Neural cell (in vitro differentiated cells): ENCODE measurements at regions not wholly inside any gene's neighbourhood (a gene's known extent, or its start where the extent isn't known, plus 50 kb on each side); places are given as distances from the start of the nearest gene placed in this dataset.

ENCODE experiments used
- H2AFZ ChIP-seq: fragments of 200-600, 300-800 bp; sonication (generic), shearing (Covaris generic); 2 replicates; pipeline ENCODE4 v1.6.0; 2014; ENCODE audit warnings: low read depth, mild to moderate bottlenecking, antibody characterized with exemption, low read length, moderate library complexity
- H3F3A ChIP-seq: fragments of 200-600 bp; shearing (Covaris generic); 2 replicates; pipeline ENCODE4 v1.6.1; 2016; ENCODE audit warnings: mild to moderate bottlenecking, moderate library complexity, mixed read lengths, antibody characterized with exemption, low read length; ENCODE audit not compliant: insufficient read depth, poor library complexity, severe bottlenecking
- H3K27ac ChIP-seq: fragments of 200-600, 300-800 bp; sonication (generic), shearing (Covaris generic); 2 replicates; pipeline ENCODE4 v1.5.1; 2014; ENCODE audit warnings: mild to moderate bottlenecking, low read length, moderate library complexity
- H3K27me3 ChIP-seq: fragments of 300-800, 200-600 bp; sonication (generic), shearing (Covaris generic); 2 replicates; pipeline ENCODE4 v1.6.0; 2014; ENCODE audit warnings: mild to moderate bottlenecking, low read depth, low read length, moderate library complexity; ENCODE audit not compliant: insufficient read depth
- H3K36me3 ChIP-seq: fragments of 300-800, 200-600 bp; sonication (generic), shearing (Covaris generic); 2 replicates; pipeline ENCODE4 v1.5.1; 2014; ENCODE audit warnings: mild to moderate bottlenecking, antibody characterized with exemption, low read length, moderate library complexity; ENCODE audit not compliant: insufficient read depth
- H3K4me2 ChIP-seq: fragments of 300-800, 200-600 bp; sonication (generic), shearing (Covaris generic); 2 replicates; pipeline ENCODE4 v1.6.0; 2014; ENCODE audit warnings: mild to moderate bottlenecking, low read length
- H3K4me3 ChIP-seq: fragments of 300-800, 200-600 bp; sonication (generic), shearing (Covaris generic); 2 replicates; pipeline ENCODE4 v1.5.1; 2014; ENCODE audit warnings: mild to moderate bottlenecking, low read length, moderate library complexity
- H3K79me2 ChIP-seq: fragments of 200-600 bp; shearing (Covaris generic); replicated peaks from 2 replicates; pipeline ENCODE4 v1.6.0; 2014; ENCODE audit warnings: mild to moderate bottlenecking, low read length, moderate library complexity; ENCODE audit not compliant: insufficient read depth
- H3K9ac ChIP-seq: fragments of 300-800, 200-600 bp; sonication (generic), shearing (Covaris generic); 2 replicates; pipeline ENCODE4 v1.6.1; 2016; ENCODE audit warnings: mild to moderate bottlenecking, low read length, mixed read lengths
- H3K9me2 ChIP-seq: fragments of 200-600 bp; shearing (Covaris generic); 2 replicates; pipeline ENCODE4 v1.6.1; 2016; ENCODE audit warnings: mild to moderate bottlenecking, low read length, mixed read lengths; ENCODE audit not compliant: insufficient read depth
- H3K9me3 ChIP-seq: fragments of 200-600, 300-800 bp; sonication (generic), shearing (Covaris generic); 2 replicates; pipeline ENCODE4 v1.6.1; 2016; ENCODE audit warnings: mild to moderate bottlenecking, mixed run types, low read length, moderate library complexity, mixed read lengths
- H4K20me1 ChIP-seq: fragments of 200-600 bp; shearing (Covaris generic); 2 replicates; pipeline ENCODE4 v1.6.1; 2016; ENCODE audit warnings: mild to moderate bottlenecking, mixed run types; ENCODE audit not compliant: insufficient read depth
- EP300 ChIP-seq: fragments of 450-650 bp; conservative IDR thresholded peaks from 2 replicates; pipeline ENCODE4 v1.6.1; 2014; ENCODE audit warnings: antibody characterized with exemption, mild to moderate bottlenecking, moderate library complexity; ENCODE audit not compliant: poor library complexity, severe bottlenecking
- EZH2 ChIP-seq: fragments of 200-600, 300-800 bp; shearing (Covaris generic), sonication (generic); IDR thresholded peaks from 2 replicates; pipeline ENCODE4 v1.6.1; 2014; ENCODE audit warnings: antibody characterized with exemption, low read length, borderline replicate concordance, mild to moderate bottlenecking; ENCODE audit not compliant: insufficient read depth, poor library complexity, severe bottlenecking
- MXI1 ChIP-seq: fragments of 450-650 bp; conservative IDR thresholded peaks from 2 replicates; pipeline ENCODE4 v1.6.1; 2014; ENCODE audit warnings: antibody characterized with exemption, mild to moderate bottlenecking; ENCODE audit not compliant: poor library complexity, severe bottlenecking
- POLR2AphosphoS5 ChIP-seq: IDR thresholded peaks from 2 replicates; pipeline ENCODE4 v1.6.1; 2012
- RAD21 ChIP-seq: fragments of 450-650 bp; conservative IDR thresholded peaks from 2 replicates; pipeline ENCODE4 v1.6.1; 2014; ENCODE audit warnings: antibody characterized with exemption, mild to moderate bottlenecking, moderate library complexity
- REST ChIP-seq: IDR thresholded peaks from 2 replicates; pipeline ENCODE4 v1.6.1; 2012; ENCODE audit warnings: borderline replicate concordance
- SMC3 ChIP-seq: fragments of 450-650 bp; conservative IDR thresholded peaks from 2 replicates; pipeline ENCODE4 v1.6.1; 2014; ENCODE audit warnings: antibody characterized with exemption, mild to moderate bottlenecking, moderate library complexity; ENCODE audit not compliant: poor library complexity
- TAF1 ChIP-seq: IDR thresholded peaks from 2 replicates; pipeline ENCODE4 v1.6.1; 2012; ENCODE audit warnings: low read depth
- TF ChIP-seq, protein P1 (sequence below): fragments of 450-650 bp; IDR thresholded peaks from 2 replicates; pipeline ENCODE4 v1.5.1; 2014; ENCODE audit warnings: antibody characterized with exemption, mild to moderate bottlenecking, moderate library complexity; ENCODE audit not compliant: poor library complexity, severe bottlenecking

DNA sequence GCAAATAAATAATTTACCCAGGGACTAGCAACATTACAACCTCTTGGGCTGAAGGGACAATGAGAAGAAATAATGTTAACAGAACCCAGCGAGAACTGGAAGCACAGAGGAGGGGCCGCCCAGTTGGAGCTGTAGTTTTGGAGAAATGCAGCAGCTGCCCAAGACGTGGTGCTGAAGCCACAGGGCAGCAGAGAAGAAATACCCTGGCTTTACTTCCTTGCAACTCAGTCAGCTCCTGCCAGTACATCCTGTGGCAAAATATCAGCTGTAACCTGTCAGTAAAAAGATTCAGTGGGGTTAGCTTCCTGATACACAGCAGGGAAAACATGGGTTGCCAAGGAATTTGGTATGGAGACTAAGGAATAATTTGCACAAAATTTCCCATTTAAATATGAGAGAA lies 283.6 kb upstream of the USP25 start:
- Histone ChIP-seq H3K4me3 (no peak overlapping the region), H3K9me3 (peaks cover 2% of the 10 kb centered on the region), H3K27me3 (no peaks in the 10 kb centered on the region), H3F3A (no peaks in the 10 kb centered on the region), H3K79me2 (no peaks in the 10 kb centered on the region), H3K27ac (no peak overlapping the region), H4K20me1 (no peaks in the 10 kb centered on the region), H3K36me3 (no peaks in the 10 kb centered on the region), H3K9ac (no peak overlapping the region), H3K9me2 (no peaks in the 10 kb centered on the region), H3K4me2 (no peak overlapping the region), H2AFZ (no peak overlapping the region)
- TF ChIP-seq EP300 (no peak), POLR2AphosphoS5 (no peak), SMC3 (no peak), EZH2 (no peak), TAF1 (no peak), RAD21 (no peak), REST (no peak), MXI1 (no peak)
- TF ChIP-seq, protein P1, sequence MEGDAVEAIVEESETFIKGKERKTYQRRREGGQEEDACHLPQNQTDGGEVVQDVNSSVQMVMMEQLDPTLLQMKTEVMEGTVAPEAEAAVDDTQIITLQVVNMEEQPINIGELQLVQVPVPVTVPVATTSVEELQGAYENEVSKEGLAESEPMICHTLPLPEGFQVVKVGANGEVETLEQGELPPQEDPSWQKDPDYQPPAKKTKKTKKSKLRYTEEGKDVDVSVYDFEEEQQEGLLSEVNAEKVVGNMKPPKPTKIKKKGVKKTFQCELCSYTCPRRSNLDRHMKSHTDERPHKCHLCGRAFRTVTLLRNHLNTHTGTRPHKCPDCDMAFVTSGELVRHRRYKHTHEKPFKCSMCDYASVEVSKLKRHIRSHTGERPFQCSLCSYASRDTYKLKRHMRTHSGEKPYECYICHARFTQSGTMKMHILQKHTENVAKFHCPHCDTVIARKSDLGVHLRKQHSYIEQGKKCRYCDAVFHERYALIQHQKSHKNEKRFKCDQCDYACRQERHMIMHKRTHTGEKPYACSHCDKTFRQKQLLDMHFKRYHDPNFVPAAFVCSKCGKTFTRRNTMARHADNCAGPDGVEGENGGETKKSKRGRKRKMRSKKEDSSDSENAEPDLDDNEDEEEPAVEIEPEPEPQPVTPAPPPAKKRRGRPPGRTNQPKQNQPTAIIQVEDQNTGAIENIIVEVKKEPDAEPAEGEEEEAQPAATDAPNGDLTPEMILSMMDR: no peak

DNA sequence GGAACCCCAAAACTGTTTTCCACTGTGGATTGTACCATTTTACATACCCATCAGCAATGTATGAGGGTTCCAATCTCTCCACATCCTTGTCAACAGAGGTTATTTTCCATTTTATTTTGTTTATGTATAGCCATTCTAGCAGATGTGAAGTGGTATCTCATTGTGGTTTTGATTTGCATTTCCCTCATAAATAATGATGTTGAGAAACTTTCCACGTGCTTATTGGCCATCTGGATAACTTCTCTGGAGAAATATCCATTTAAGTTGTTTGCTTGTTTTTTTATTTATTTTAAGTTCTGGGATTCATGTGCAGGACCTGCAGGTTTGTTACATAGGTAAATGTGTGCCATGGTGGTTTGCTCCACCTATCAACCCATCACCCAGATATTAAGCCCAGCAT lies 280.2 kb upstream of the USP25 start:
- H3K27me3 ChIP-seq: no peaks in the 10 kb centered on the region
- H3K9me2 ChIP-seq: no peaks in the 10 kb centered on the region
- H3K79me2 ChIP-seq: no peaks in the 10 kb centered on the region
- no peak overlapping the region for H3K4me2 ChIP-seq
- H2AFZ ChIP-seq: no peak overlapping the region
- no peak overlapping the region for H3K9ac ChIP-seq
- no peak overlapping the region for H3K27ac ChIP-seq
- TF ChIP-seq MXI1 (no peak), EP300 (no peak), REST (no peak), SMC3 (no peak), TAF1 (no peak), EZH2 (no peak), RAD21 (no peak), POLR2AphosphoS5 (no peak)
- TF ChIP-seq, protein P1: no peak
- H3K9me3 ChIP-seq: peaks cover 3% of the 10 kb centered on the region
- no peaks in the 10 kb centered on the region for H3K36me3 ChIP-seq
- no peak overlapping the region for H3K4me3 ChIP-seq
- H4K20me1 ChIP-seq: no peaks in the 10 kb centered on the region
- H3F3A ChIP-seq: no peaks in the 10 kb centered on the region
